AG09319 (cell line): ENCODE measurements at regions not wholly inside any gene's neighbourhood (a gene's known extent, or its start where the extent isn't known, plus 50 kb on each side); places are given as distances from the start of the nearest gene placed in this dataset.

ENCODE experiments used
- DNase-seq: peaks from one replicate; pipeline ENCODE4 v3.0.0-alpha.2; 2010; ENCODE audit warnings: low read depth; ENCODE audit errors: extremely low read depth
- TF ChIP-seq, protein P1 (sequence below): IDR thresholded peaks from 2 replicates; pipeline ENCODE4 v1.5.1; 2011; ENCODE audit warnings: low read depth, mild to moderate bottlenecking, inconsistent platforms, low read length, moderate library complexity

DNA sequence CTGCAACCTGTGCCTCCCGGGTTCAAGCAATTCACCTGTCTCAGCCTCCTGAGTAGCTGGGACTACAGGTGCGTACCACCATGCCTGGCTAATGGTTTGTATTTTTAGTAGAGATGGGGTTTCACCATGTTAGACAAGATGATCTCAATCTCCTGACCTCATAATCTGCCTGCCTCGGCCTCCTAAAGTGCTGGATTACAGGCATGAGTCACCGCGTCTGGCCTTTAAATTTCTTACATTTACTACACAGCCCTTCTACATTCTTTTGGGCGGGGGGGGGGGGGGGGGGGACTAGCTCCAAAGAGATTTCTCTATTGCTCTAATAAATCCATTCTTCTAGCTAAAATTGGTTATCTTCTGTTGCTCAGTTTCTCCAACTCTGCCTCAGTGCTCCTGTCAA lies 964.9 kb upstream of the ACVR2A start:
- TF ChIP-seq, protein P1, sequence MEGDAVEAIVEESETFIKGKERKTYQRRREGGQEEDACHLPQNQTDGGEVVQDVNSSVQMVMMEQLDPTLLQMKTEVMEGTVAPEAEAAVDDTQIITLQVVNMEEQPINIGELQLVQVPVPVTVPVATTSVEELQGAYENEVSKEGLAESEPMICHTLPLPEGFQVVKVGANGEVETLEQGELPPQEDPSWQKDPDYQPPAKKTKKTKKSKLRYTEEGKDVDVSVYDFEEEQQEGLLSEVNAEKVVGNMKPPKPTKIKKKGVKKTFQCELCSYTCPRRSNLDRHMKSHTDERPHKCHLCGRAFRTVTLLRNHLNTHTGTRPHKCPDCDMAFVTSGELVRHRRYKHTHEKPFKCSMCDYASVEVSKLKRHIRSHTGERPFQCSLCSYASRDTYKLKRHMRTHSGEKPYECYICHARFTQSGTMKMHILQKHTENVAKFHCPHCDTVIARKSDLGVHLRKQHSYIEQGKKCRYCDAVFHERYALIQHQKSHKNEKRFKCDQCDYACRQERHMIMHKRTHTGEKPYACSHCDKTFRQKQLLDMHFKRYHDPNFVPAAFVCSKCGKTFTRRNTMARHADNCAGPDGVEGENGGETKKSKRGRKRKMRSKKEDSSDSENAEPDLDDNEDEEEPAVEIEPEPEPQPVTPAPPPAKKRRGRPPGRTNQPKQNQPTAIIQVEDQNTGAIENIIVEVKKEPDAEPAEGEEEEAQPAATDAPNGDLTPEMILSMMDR, result no peak
- no peak for DNase-seq

DNA sequence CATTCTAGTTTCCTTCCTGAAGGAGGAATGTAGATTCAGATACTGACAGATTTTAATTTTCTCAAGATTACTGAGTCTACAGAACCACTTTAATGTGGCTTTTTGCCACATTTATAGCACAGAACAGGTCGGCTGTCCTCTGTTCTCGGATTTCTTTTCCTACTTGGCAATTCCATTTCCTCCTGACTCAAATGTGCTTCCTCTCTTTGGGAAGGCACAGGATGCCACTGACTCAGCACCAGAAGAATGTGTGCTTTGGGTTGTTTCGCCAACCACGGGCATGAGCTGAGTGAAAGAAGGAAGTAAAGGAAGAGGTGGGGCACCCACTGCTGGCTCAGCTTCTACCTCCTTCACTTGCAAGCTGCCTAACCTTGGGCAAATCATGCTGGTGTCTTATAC lies 970.6 kb upstream of the ACVR2A start:
- DNase-seq, result no peak
- TF ChIP-seq, protein P1, result no peak

DNA sequence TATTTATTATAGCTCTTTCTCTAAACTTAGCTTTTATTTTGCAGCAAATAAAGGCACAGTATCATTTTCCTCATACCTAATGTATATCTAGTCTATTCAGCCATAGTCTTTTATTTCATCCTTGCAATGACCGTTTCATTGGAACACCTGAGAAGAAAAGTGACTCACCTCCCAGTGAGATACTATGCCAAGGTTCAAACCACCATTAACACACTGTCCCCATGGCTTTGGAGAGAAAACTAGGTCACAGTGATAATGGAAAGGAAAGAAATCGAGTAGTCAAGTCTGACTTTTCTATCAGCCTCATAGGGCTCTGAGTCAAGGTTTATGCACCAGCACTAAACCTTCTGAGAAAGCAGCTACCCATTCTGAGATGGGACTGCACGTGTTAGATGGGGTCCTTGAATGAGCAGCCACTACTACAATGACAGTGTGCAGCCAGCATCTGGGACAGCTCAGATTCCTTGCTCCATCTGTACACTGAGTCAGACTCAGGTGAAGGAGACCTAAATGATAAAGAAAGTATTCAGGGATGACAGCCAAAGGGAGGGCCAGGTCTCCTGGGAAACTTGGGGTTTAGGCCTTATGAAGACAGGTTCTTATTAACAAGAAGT lies 971.1 kb upstream of the ACVR2A start:
- no peak for DNase-seq
- TF ChIP-seq, protein P1, result no peak

DNA sequence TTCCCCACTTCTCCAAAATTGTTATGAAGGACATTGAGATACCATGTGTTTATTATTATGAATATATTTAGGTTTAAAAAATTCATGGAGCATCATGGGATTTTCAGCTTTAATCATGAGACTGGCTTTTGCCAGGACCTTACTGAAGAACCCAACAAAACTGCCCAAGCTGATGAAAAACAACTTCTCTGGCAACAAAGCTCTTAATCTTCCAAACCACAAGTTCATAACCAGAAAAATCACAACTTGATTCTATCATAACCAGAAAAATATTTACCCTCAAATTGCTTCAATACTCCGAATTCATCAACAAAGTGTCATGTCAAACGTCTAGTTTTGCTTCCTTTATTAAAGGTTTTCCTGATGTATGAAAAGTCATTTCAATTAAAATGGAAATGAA lies 971.8 kb upstream of the ACVR2A start:
- no peak for DNase-seq
- TF ChIP-seq, protein P1, result no peak

DNA sequence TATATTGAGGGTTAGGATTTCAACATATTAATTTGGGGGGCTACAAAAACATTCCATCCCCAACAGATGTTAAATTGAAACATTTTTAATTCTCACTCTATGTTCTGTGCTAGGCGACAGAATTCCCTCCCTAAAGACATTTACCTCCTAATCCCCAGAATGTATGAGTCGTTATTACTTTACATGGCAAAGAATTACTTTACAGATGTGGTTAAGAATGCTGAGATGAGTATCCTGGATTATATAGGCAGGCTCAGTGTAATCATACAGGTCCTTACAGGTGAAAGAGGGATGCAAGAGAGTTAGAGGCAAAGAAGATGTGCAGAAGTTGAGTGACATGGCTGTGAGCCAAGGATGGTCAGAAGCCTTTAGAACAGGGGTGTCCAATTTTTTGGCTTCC lies 974.1 kb upstream of the ACVR2A start:
- TF ChIP-seq, protein P1, result no peak
- no peak for DNase-seq

DNA sequence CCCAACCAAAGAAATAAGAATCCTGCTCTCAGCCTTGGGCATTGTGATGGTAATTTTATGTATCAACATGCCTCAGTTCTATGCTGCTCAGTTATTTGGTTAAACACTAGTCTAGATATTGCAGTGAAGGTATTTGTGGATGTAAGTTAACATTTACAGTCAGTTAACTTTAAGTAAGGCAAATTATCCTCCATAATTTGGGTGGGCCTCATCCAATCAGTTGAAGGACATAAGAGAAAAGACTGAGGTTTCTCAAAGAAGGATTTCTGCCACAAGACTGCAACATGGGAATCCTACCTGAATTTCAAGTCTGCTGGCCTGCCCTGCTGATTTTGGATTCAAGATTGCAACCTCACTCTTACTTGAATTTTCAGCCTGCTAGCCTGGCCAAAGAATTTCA lies 975.5 kb upstream of the ACVR2A start:
- DNase-seq, result no peak
- TF ChIP-seq, protein P1, result no peak

DNA sequence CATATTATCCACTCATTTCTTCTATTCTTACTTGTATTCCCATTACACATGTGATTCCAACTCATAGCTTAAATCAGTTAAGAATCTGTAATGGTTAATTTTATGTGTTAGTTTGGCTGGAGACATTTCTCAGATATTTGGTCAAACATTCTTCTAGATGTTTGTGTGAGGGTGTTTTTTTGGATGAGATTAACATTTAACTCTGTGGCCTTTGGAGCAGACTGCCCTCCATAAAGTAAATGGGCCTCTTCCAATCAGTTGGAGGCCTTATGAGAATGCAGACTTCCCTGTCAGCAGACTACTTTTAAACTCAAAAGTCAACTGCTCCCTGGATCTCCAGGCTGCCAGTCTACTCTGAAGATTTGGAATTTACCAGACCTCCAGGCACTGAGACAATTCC lies 976.8 kb upstream of the ACVR2A start:
- TF ChIP-seq, protein P1, result no peak
- DNase-seq, result no peak
